HCT116 (cell line): ENCODE measurements at regions not wholly inside any gene's neighbourhood (a gene's known extent, or its start where the extent isn't known, plus 50 kb on each side); places are given as distances from the start of the nearest gene placed in this dataset.

ENCODE experiments used
- ATAC-seq: fragments of 200-7000 bp; cut with Tn5 transposase; 2 replicates; pipeline ENCODE4 v1.9.1; 2020; ENCODE audit warnings: mild to moderate bottlenecking, moderate library complexity
- BruUV-seq: library from RNA; stranded (reverse); fragments of 400-500 nt; replicated peaks from 2 replicates; lab custom pipeline; 2021; lab: Mats Ljungman, UMichigan
- CTCF ChIA-PET: fragments of 300-600 bp; sonication (Branson Sonifier 250); formaldehyde crosslinking; loops from one replicate; lab custom pipeline; 2021; ENCODE audit warnings: antibody characterized with exemption; lab: Charles Lee
- POLR2A ChIA-PET: fragments of 300-600, 350-600 bp; sonication (Branson Sonifier 250); formaldehyde crosslinking; loops from one replicate; lab custom pipeline; 2021; ENCODE audit warnings: antibody characterized with exemption; lab: Charles Lee
- RAD21 ChIA-PET, 2 experiments: fragments of 300-600 bp; sonication (Branson Sonifier 250); formaldehyde crosslinking; loops; one replicate each; lab custom pipeline; 2023; ENCODE audit warnings: low total read pairs in 2 of 2; ENCODE audit not compliant: uncharacterized antibody in 2 of 2, unreplicated experiment in 2 of 2, low non-redundant PET in 1 of 2; lab: Charles Lee
- DNase-seq: peaks from one replicate; pipeline ENCODE4 v3.0.0-alpha.2; 2010; ENCODE audit warnings: low read depth, low spot score
- H2AFZ ChIP-seq: fragments of 200-600 bp; shearing (Covaris generic), sonication (generic); 2 replicates; pipeline ENCODE4 v1.6.1; 2017; ENCODE audit warnings: low read depth, mixed run types, mixed read lengths, antibody characterized with exemption, low read length; ENCODE audit not compliant: poor library complexity, severe bottlenecking
- H3K27ac ChIP-seq: 2 replicates; pipeline ENCODE4 v1.5.1; 2012; ENCODE audit warnings: low read depth, low read length
- H3K27me3 ChIP-seq: fragments of 200-600 bp; sonication (generic); 2 replicates; pipeline ENCODE4 v1.6.1; 2016; ENCODE audit warnings: mixed run types, low read length, mixed read lengths; ENCODE audit not compliant: insufficient read depth
- H3K36me3 ChIP-seq, 2 experiments: fragments of 200-500 bp in 1 of 2; fragments of 200-600 bp in 1 of 2; sonication (Bioruptor generic) in 1 of 2; sonication (generic) in 1 of 2; 2 replicates each; pipeline versions ENCODE4 v1.5.1 to v1.6.1; 2014 to 2016; ENCODE audit warnings: low read length in 2 of 2, inconsistent platforms in 1 of 2, mixed read lengths in 1 of 2, mixed run types in 1 of 2; ENCODE audit not compliant: insufficient read depth in 2 of 2, control insufficient read depth in 1 of 2
- H3K4me1 ChIP-seq, 2 experiments: fragments of 200-600 bp in 1 of 2; sonication (generic) in 1 of 2; 2 replicates each; pipeline versions ENCODE4 v1.5.1 to v1.6.1; 2012 to 2017; ENCODE audit warnings: low read length in 2 of 2, inconsistent platforms in 1 of 2, mild to moderate bottlenecking in 1 of 2, mixed read lengths in 1 of 2, mixed run types in 1 of 2, moderate library complexity in 1 of 2; ENCODE audit not compliant: insufficient read depth in 2 of 2, control insufficient read depth in 1 of 2
- H3K4me2 ChIP-seq: fragments of 200-600 bp; sonication (generic); 2 replicates; pipeline ENCODE4 v1.6.1; 2017; ENCODE audit warnings: mixed run types, low read length, mixed read lengths
- H3K4me3 ChIP-seq, 2 experiments: fragments of 200-600 bp in 1 of 2; sonication (generic) in 1 of 2; replicated peaks in 1 of 2; 2 replicates each; pipeline ENCODE4 v1.5.1; 2011 to 2016; ENCODE audit warnings: low read length in 2 of 2, control low read depth in 1 of 2, low read depth in 1 of 2, mild to moderate bottlenecking in 1 of 2, mixed read lengths in 1 of 2, mixed run types in 1 of 2
- H3K79me2 ChIP-seq: fragments of 200-600 bp; sonication (generic); 2 replicates; pipeline ENCODE4 v1.6.1; 2017; ENCODE audit warnings: mild to moderate bottlenecking, mixed run types, low read length, moderate library complexity, mixed read lengths; ENCODE audit not compliant: insufficient read depth
- H3K9ac ChIP-seq: fragments of 200-600 bp; sonication (generic); 2 replicates; pipeline ENCODE4 v1.6.1; 2016; ENCODE audit warnings: low read length, mixed read lengths
- H3K9me2 ChIP-seq: fragments of 200-600 bp; sonication (generic), shearing (Covaris generic); 2 replicates; pipeline ENCODE4 v1.6.1; 2017; ENCODE audit warnings: mixed run types, mild to moderate bottlenecking, moderate library complexity; ENCODE audit not compliant: insufficient read depth
- H3K9me3 ChIP-seq, 2 experiments: fragments of 200-500 bp in 1 of 2; fragments of 200-600 bp in 1 of 2; sonication (Bioruptor generic) in 1 of 2; sonication (generic) in 1 of 2; 2 replicates each; pipeline ENCODE4 v1.6.1; 2014 to 2017; ENCODE audit warnings: low read length in 2 of 2, mixed read lengths in 2 of 2, inconsistent platforms in 1 of 2, low read depth in 1 of 2, mild to moderate bottlenecking in 1 of 2, mixed run types in 1 of 2, moderate library complexity in 1 of 2; ENCODE audit not compliant: control insufficient read depth in 1 of 2, insufficient read depth in 1 of 2
- H4K20me1 ChIP-seq: fragments of 200-600 bp; sonication (generic), shearing (Covaris generic); 2 replicates; pipeline ENCODE4 v1.6.1; 2017; ENCODE audit warnings: mixed run types, mild to moderate bottlenecking, moderate library complexity; ENCODE audit not compliant: insufficient read depth
- CBX3 ChIP-seq: IDR thresholded peaks from 2 replicates; pipeline ENCODE4 v1.6.1; 2012; ENCODE audit warnings: low read depth
- CTCF ChIP-seq, 3 experiments: fragments of 200-600 bp in 1 of 3; sonication (generic) in 1 of 3; IDR thresholded peaks in 2 of 3; conservative IDR thresholded peaks in 1 of 3; 2 replicates each; pipeline ENCODE4 v1.5.1; 2012 to 2017; ENCODE audit warnings: low read depth in 2 of 3, low read length in 2 of 3, antibody characterized with exemption in 1 of 3, borderline replicate concordance in 1 of 3, control low read depth in 1 of 3, mild to moderate bottlenecking in 1 of 3, mixed read lengths in 1 of 3, mixed run types in 1 of 3, moderate library complexity in 1 of 3; ENCODE audit not compliant: insufficient read depth in 1 of 3
- EZH2phosphoT487 ChIP-seq: fragments of 200-600 bp; IDR thresholded peaks from 2 replicates; pipeline ENCODE4 v1.6.1; 2018; ENCODE audit warnings: antibody characterized with exemption, borderline replicate concordance
- JUND ChIP-seq: IDR thresholded peaks from 2 replicates; pipeline ENCODE4 v1.6.1; 2012
- POLR2AphosphoS5 ChIP-seq: IDR thresholded peaks from 2 replicates; pipeline ENCODE4 v1.6.1; 2011; ENCODE audit warnings: mild to moderate bottlenecking, low read depth, low read length, moderate library complexity
- ZNF274 ChIP-seq: fragments of 200-500 bp; sonication (Bioruptor generic); IDR thresholded peaks from 2 replicates; pipeline ENCODE4 v1.6.1; 2014; ENCODE audit warnings: mild to moderate bottlenecking, low read depth, low read length, inconsistent platforms
- intact Hi-C: fragments of 100-400 bp; cut with micrococcal nuclease; formaldehyde crosslinking; loops from 2 replicates; pipeline ENCODE4 v1.10.0; 2022

GRCh38 chr16:62288990-62289629 is 252.9 kb upstream of the CDH8 start:
- RAD21 ChIA-PET: no interaction called here
- no peak for DNase-seq

GRCh38 chr16:62280506-62280905 is 244.3 kb upstream of the CDH8 start:
- H3K9me2 ChIP-seq: no peaks in the 10 kb centered on the region
- no peak for DNase-seq
- ChIA-PET RAD21 (no interaction called here), POLR2A (no interaction called here), CTCF (no interaction called here)
- H4K20me1 ChIP-seq: no peaks in the 10 kb centered on the region
- no peak overlapping the region for H3K4me3 ChIP-seq
- BruUV-seq: no TSS peak
- H3K36me3 ChIP-seq: no peaks in the 10 kb centered on the region
- TF ChIP-seq POLR2AphosphoS5 (no peak), CTCF (IDR thresholded peaks at IDR 0.05 in 2 of 3, conservative IDR thresholded peaks at IDR 0.05 in 1 of 3; ENCODE audit: borderline replicate concordance in 1 of 3, insufficient read depth in 1 of 3, low read depth in 2 of 3, low read length in 2 of 3) (no peak), JUND (no peak)
- H2AFZ ChIP-seq: no peak overlapping the region
- H3K4me1 ChIP-seq: no peaks in the 10 kb centered on the region
- H3K4me2 ChIP-seq: no peak overlapping the region
- no peak overlapping the region for H3K27ac ChIP-seq
- H3K27me3 ChIP-seq: no peaks in the 10 kb centered on the region
- intact Hi-C loops: no loop called here
- no peaks in the 10 kb centered on the region for H3K79me2 ChIP-seq
- no peak for ATAC-seq
- H3K9ac ChIP-seq: no peak overlapping the region
- H3K9me3 ChIP-seq: peaks cover 4 to 17% of the 10 kb centered on the region in 2 experiments; a peak in 3 of 4 replicates

More at GRCh38 chr16:62288990-62289629, 252.9 kb upstream of the CDH8 start:
- H3K9ac ChIP-seq: no peak overlapping the region
- H3K27ac ChIP-seq: no peak overlapping the region
- no peak overlapping the region for H3K4me3 ChIP-seq
- intact Hi-C loops: no loop called here
- no peaks in the 10 kb centered on the region for H3K9me2 ChIP-seq
- TF ChIP-seq EZH2phosphoT487 (no peak), ZNF274 (no peak), CBX3 (no peak)
- TF ChIP-seq, all 23 proteins: peak for 0
- Histone ChIP-seq H3K27me3 (no peaks in the 10 kb centered on the region), H4K20me1 (no peaks in the 10 kb centered on the region), H2AFZ (no peak overlapping the region), H3K9me3 (peaks cover 10 to 17% of the 10 kb centered on the region in 2 experiments; a peak in 3 of 4 replicates), H3K79me2 (no peaks in the 10 kb centered on the region), H3K4me2 (no peak overlapping the region), H3K4me1 (no peaks in the 10 kb centered on the region), H3K36me3 (no peaks in the 10 kb centered on the region; a peak in 1 of 4 replicates)
- POLR2A ChIA-PET: no interaction called here
- CTCF ChIA-PET: no interaction called here
- no peak for ATAC-seq
- no TSS peak for BruUV-seq
